Esophagus muscularis mucosa (tissue), 4 donors: ENCODE measurements at regions not wholly inside any gene's neighbourhood (a gene's known extent, or its start where the extent isn't known, plus 50 kb on each side); places are given as distances from the start of the nearest gene placed in this dataset.

Experiments
- EP300 ChIP-seq: sonication (generic); formaldehyde crosslinking; IDR thresholded peaks from one replicate; pipeline ENCODE4 v1.6.1; 2017; ENCODE audit warnings: antibody characterized with exemption
- POLR2A ChIP-seq: fragments of 450-650 bp; IDR thresholded peaks from one replicate; pipeline ENCODE4 v1.6.1; 2017; ENCODE audit warnings: antibody characterized with exemption, moderate library complexity, mild to moderate bottlenecking, low read depth
- POLR2AphosphoS5 ChIP-seq, 2 donors: sonication (generic); formaldehyde crosslinking; IDR thresholded peaks; one replicate each; pipeline ENCODE4 v1.6.1; 2017; ENCODE audit warnings: antibody characterized with exemption in 2 of 2
- TF ChIP-seq, protein P1 (sequence below), 3 experiments: fragments of 200-600 bp in 2 of 3; fragments of 450-650 bp in 1 of 3; sonication (generic) in 2 of 3; IDR thresholded peaks; one replicate each; pipeline ENCODE4 v1.5.1; 2017 to 2019; ENCODE audit warnings: antibody characterized with exemption in 3 of 3, mild to moderate bottlenecking in 2 of 3, moderate library complexity in 1 of 3

DNA sequence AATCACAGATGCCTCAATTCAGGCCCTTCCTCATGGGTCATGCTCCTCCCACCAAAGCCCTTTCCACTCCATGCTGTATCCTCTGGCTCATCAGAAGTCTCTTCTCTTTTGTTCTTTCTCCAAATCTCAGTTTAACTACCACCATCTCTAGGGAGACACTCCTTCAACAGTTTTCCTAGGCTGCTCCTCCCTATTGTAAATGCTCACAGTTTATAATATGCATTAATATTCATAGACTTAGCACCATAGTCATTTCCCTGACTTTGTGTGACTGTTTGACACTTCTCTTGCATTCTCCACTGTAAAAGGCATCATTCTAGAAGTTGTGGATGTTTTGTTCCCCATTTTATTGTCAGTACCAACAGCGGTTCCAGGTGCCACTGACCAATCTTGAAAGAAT, 226.5 kb upstream of the PRSS1 start:
- TF ChIP-seq POLR2AphosphoS5 (IDR thresholded peaks at IDR 0.05): no peak
- TF ChIP-seq, protein P1, sequence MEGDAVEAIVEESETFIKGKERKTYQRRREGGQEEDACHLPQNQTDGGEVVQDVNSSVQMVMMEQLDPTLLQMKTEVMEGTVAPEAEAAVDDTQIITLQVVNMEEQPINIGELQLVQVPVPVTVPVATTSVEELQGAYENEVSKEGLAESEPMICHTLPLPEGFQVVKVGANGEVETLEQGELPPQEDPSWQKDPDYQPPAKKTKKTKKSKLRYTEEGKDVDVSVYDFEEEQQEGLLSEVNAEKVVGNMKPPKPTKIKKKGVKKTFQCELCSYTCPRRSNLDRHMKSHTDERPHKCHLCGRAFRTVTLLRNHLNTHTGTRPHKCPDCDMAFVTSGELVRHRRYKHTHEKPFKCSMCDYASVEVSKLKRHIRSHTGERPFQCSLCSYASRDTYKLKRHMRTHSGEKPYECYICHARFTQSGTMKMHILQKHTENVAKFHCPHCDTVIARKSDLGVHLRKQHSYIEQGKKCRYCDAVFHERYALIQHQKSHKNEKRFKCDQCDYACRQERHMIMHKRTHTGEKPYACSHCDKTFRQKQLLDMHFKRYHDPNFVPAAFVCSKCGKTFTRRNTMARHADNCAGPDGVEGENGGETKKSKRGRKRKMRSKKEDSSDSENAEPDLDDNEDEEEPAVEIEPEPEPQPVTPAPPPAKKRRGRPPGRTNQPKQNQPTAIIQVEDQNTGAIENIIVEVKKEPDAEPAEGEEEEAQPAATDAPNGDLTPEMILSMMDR (IDR thresholded peaks at IDR 0.05): no peak
- TF ChIP-seq POLR2A: no peak
- TF ChIP-seq EP300: no peak
